ENCODE measurements at regions not wholly inside any gene's neighbourhood (a gene's known extent, or its start where the extent isn't known, plus 50 kb on each side); places are given as distances from the start of the nearest gene placed in this dataset.

DNA sequence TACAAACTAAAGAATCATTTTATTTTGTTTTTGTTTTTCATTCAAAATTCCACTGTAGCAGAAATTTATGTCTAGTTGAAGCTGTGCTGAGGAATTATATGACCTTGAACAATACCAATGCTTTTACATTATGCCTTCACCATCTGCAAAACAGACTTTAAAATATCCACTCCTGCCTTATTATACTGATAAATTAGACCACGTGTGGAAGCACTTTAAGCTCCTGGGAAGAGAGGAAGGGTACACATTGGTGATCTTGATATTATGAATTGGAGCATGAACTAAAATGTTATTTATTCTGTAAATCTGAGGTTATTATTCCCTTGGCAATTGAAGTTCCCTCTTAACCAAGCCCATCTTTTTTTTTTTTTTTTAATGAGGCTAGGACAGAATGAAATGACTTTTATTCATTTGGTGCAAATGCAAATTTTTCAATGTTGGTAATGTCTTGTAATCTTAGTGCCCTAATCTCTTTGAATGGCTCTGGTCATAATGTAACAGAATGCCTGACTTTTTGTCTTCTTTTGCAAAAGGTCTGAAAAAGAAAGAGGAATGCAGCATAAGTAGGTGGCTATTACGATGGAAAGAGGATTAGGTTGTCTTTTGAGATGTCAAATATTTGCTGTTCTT lies 139.9 kb upstream of the COBL start:
- no peaks in the 10 kb centered on the region for H3K23me2 ChIP-seq (ENCODE audit: low read depth, low read length)
- no peak overlapping the region for H2BK5ac ChIP-seq (ENCODE audit: low read depth, low read length)
- H2BK15ac ChIP-seq (ENCODE audit: low read length): no peak overlapping the region
- no peak overlapping the region for H3K56ac ChIP-seq (replicated peaks; ENCODE audit: insufficient read length, low read depth, low read length)
- FAIRE-seq (no peak), DNase-seq (ENCODE audit: low read depth in 1 of 2, low spot score in 2 of 2) (no peak)
- H2BK12ac ChIP-seq (ENCODE audit: low read depth, low read length): no peak overlapping the region
- no peak overlapping the region for H4K5ac ChIP-seq (ENCODE audit: insufficient read length, low read depth, low read length)
- H3K18ac ChIP-seq (ENCODE audit: extremely low read depth, low read length): no peak overlapping the region
- WGBS, 2 experiments (ENCODE audit: extremely low coverage in 1 of 2, insufficient coverage in 1 of 2, insufficient read length in 1 of 2, insufficient replicate concordance in 2 of 2, low coverage in 1 of 2, low lambda C conversion rate in 2 of 2, missing lambda C conversion rate in 1 of 2): 62% methylated on average over 2 of the region's 2 CpGs; no CpG with 5 or more reads in 1 of the 2 experiments
- no peak overlapping the region for H3K4me3 ChIP-seq (ENCODE audit: extremely low read depth in 1 of 4, insufficient read depth in 2 of 4, low read depth in 3 of 4, low read length in 4 of 4)
- H2AK5ac ChIP-seq (ENCODE audit: low read depth, low read length): no peak overlapping the region
- no peaks in the 10 kb centered on the region for H3K79me2 ChIP-seq (ENCODE audit: control insufficient read depth in 1 of 2, insufficient read depth in 2 of 2, low read length in 2 of 2)
- H3K79me1 ChIP-seq (ENCODE audit: low read depth, low read length): no peaks in the 10 kb centered on the region
- no peak overlapping the region for H4K91ac ChIP-seq (replicated peaks; ENCODE audit: insufficient read length, low read length)
- no peak overlapping the region for H2BK120ac ChIP-seq (replicated peaks; ENCODE audit: low read depth, low read length)
- H2BK20ac ChIP-seq (ENCODE audit: low read length): no peak overlapping the region
- ChIA-PET POLR2A (ENCODE audit: partially characterized antibody) (no interaction called here), CTCF (ENCODE audit: partially characterized antibody) (interaction anchor here (0.6 to 3.5 kb wide), 7 partner anchors 10 to 169 kb away, joined by 3 to 17 read pairs (median 3); no protein-coding TSS in a partner anchor)
- H3K27ac ChIP-seq (ENCODE audit: low read depth, low read length): no peak overlapping the region
- H3K9ac ChIP-seq (replicated peaks in 1 of 4; ENCODE audit: extremely low read depth in 1 of 4, low read depth in 3 of 4, low read length in 3 of 4): no peak overlapping the region
- H3K4me1 ChIP-seq (replicated peaks in 1 of 4; ENCODE audit: control insufficient read depth in 3 of 4, insufficient read depth in 4 of 4, low read length in 3 of 4): peaks cover 0 to 14% (median 7%) of the 10 kb centered on the region in 4 experiments; a peak in 5 of 7 replicates
- no peaks in the 10 kb centered on the region for H4K20me1 ChIP-seq (replicated peaks in 1 of 2; ENCODE audit: control insufficient read depth in 1 of 2, insufficient read depth in 2 of 2, low read length in 2 of 2)
- H3K14ac ChIP-seq (ENCODE audit: insufficient read length): no peak overlapping the region
- H3K9me3 ChIP-seq (ENCODE audit: insufficient read depth in 2 of 2, low read depth in 1 of 2, low read length in 1 of 2): no peaks in the 10 kb centered on the region
- H3K23ac ChIP-seq (ENCODE audit: insufficient read length): no peak overlapping the region
- no peak overlapping the region for H3K4me2 ChIP-seq (ENCODE audit: insufficient read depth in 1 of 2, low read depth in 2 of 2, low read length in 2 of 2)
- H4K8ac ChIP-seq (ENCODE audit: extremely low read depth, insufficient read depth, low read length): no peak overlapping the region
- H2AFZ ChIP-seq (ENCODE audit: low read length): no peak overlapping the region
- peaks cover 0 to 4% (median 2%) of the 10 kb centered on the region in 4 experiments; a peak in 1 of 7 replicates for H3K27me3 ChIP-seq (replicated peaks in 1 of 4; ENCODE audit: control insufficient read depth in 3 of 4, extremely low read depth in 1 of 4, insufficient read depth in 3 of 4, low read length in 3 of 4)
- no peaks in the 10 kb centered on the region for H3K36me3 ChIP-seq (ENCODE audit: control insufficient read depth in 2 of 4, insufficient read depth in 4 of 4, low read length in 3 of 4)
- no peak overlapping the region for H3K4ac ChIP-seq (replicated peaks; ENCODE audit: insufficient read length, low read depth, low read length)
- no peak for TF ChIP-seq FOSL1 (IDR thresholded peaks at IDR 0.05; ENCODE audit: insufficient read depth, low read depth, low read length)
- TF ChIP-seq SIN3A (conservative IDR thresholded peaks at IDR 0.05 in 1 of 2, IDR thresholded peaks at IDR 0.05 in 1 of 2; ENCODE audit: low read depth in 1 of 2, low read length in 2 of 2): no peak
- no peak for TF ChIP-seq CTBP2 (IDR thresholded peaks at IDR 0.05; ENCODE audit: borderline replicate concordance, insufficient read depth, insufficient read length, low read length)
- no peak for TF ChIP-seq GABPA (IDR thresholded peaks at IDR 0.05; ENCODE audit: borderline replicate concordance, insufficient read depth, low read length)
- no peak for TF ChIP-seq RBBP5 (IDR thresholded peaks at IDR 0.05; ENCODE audit: borderline replicate concordance, low read depth, low read length)
- TF ChIP-seq RNF2 (IDR thresholded peaks at IDR 0.05; ENCODE audit: borderline replicate concordance, low read depth, low read length, missing control alignments, poor library complexity, severe bottlenecking): no peak
- TF ChIP-seq, protein P1, sequence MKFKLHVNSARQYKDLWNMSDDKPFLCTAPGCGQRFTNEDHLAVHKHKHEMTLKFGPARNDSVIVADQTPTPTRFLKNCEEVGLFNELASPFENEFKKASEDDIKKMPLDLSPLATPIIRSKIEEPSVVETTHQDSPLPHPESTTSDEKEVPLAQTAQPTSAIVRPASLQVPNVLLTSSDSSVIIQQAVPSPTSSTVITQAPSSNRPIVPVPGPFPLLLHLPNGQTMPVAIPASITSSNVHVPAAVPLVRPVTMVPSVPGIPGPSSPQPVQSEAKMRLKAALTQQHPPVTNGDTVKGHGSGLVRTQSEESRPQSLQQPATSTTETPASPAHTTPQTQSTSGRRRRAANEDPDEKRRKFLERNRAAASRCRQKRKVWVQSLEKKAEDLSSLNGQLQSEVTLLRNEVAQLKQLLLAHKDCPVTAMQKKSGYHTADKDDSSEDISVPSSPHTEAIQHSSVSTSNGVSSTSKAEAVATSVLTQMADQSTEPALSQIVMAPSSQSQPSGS (IDR thresholded peaks at IDR 0.05; ENCODE audit: low read length): no peak
- TF ChIP-seq SP4 (IDR thresholded peaks at IDR 0.05; ENCODE audit: low read length): no peak
- no peak for TF ChIP-seq RXRA (IDR thresholded peaks at IDR 0.05; ENCODE audit: insufficient read depth, low read depth, low read length)
- no peak for TF ChIP-seq TEAD4 (IDR thresholded peaks at IDR 0.05; ENCODE audit: low read depth, low read length)

Measured in H1 (cell line).